ENCODE measurements at regions not wholly inside any gene's neighbourhood (a gene's known extent, or its start where the extent isn't known, plus 50 kb on each side); places are given as distances from the start of the nearest gene placed in this dataset.
"Not testable (repeated sequence)": the region's sequence is repeated elsewhere in the genome, so short reads cannot be mapped to it uniquely, and the experiment has no call there.

DNA sequence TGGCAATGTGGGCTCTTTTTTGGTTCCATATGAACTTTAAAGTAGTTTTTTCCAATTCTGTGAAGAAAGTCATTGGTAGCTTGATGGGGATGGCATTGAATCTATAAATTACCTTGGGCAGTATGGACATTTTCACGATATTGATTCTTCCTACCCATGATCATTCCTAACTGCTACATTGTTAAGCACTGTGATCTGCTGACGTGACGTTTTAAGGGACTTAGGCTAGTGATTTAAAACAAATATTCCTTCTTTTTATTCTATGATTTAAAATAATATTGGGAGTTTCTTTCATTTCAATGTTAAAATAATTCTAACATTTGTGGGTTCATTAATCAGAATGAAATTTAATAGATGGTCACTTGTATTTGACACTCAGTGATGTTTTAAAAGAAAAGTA lies 970.9 kb upstream of the POU3F4 start:
- TF ChIP-seq ZNF384 (IDR thresholded peaks at IDR 0.05); BHLHE40 (IDR thresholded peaks at IDR 0.05; ENCODE audit: borderline replicate concordance); CTBP1 (IDR thresholded peaks at IDR 0.05; ENCODE audit: borderline replicate concordance); SP1 (IDR thresholded peaks at IDR 0.05): not testable (repeated sequence)
